ENCODE measurements at regions not wholly inside any gene's neighbourhood (a gene's known extent, or its start where the extent isn't known, plus 50 kb on each side); places are given as distances from the start of the nearest gene placed in this dataset.

GRCh38 chr22:48755059-48755949, 1072.4 kb downstream of the BRD1 start:
- Histone ChIP-seq H3K36me3 (replicated peaks; ENCODE audit: insufficient read depth, low read length) (no peaks in the 10 kb centered on the region), H4K20me1 (ENCODE audit: insufficient read depth, low read length) (no peaks in the 10 kb centered on the region), H3K9me3 (replicated peaks; ENCODE audit: insufficient read depth, low read length) (no peaks in the 10 kb centered on the region), H3K79me2 (ENCODE audit: low read length) (no peaks in the 10 kb centered on the region), H3K9ac (ENCODE audit: low read length) (no peak overlapping the region), H3F3A (ENCODE audit: insufficient read depth, low read length) (no peaks in the 10 kb centered on the region), H3K4me1 (ENCODE audit: low read length) (no peaks in the 10 kb centered on the region), H3K4me2 (ENCODE audit: low read depth, low read length) (no peak overlapping the region), H3K27ac (ENCODE audit: low read length) (no peak overlapping the region), H2AFZ (ENCODE audit: low read length) (no peak overlapping the region), H3K27me3 (replicated peaks; ENCODE audit: insufficient read depth, low read length) (no peaks in the 10 kb centered on the region), H3K9me2 (replicated peaks; ENCODE audit: insufficient read depth, low read length) (no peaks in the 10 kb centered on the region), H3K4me3 (ENCODE audit: low read length) (no peak overlapping the region)
- no peak for DNase-seq
- no peak for TF ChIP-seq EZH2phosphoT487 (IDR thresholded peaks at IDR 0.05; ENCODE audit: low read length)
- no peak for TF ChIP-seq CTCF (IDR thresholded peaks at IDR 0.05; ENCODE audit: low read length)
- TF ChIP-seq EZH2 (optimal IDR thresholded peaks at IDR 0.05; ENCODE audit: low read depth, low read length), result no peak

GRCh38 chr22:48754611-48755058, 1073.0 kb downstream of the BRD1 start:
- no peak overlapping the region for H2AFZ ChIP-seq (ENCODE audit: low read length)
- no peak overlapping the region for H3K27ac ChIP-seq (ENCODE audit: low read length)
- no peaks in the 10 kb centered on the region for H3K9me2 ChIP-seq (replicated peaks; ENCODE audit: insufficient read depth, low read length)
- H3K4me2 ChIP-seq (ENCODE audit: low read depth, low read length), result no peak overlapping the region
- no peak overlapping the region for H3K9ac ChIP-seq (ENCODE audit: low read length)
- DNase-seq, result no peak
- no peaks in the 10 kb centered on the region for H3K36me3 ChIP-seq (replicated peaks; ENCODE audit: insufficient read depth, low read length)
- no peaks in the 10 kb centered on the region for H3K4me1 ChIP-seq (ENCODE audit: low read length)
- TF ChIP-seq CTCF (IDR thresholded peaks at IDR 0.05; ENCODE audit: low read length) (no peak), EZH2phosphoT487 (IDR thresholded peaks at IDR 0.05; ENCODE audit: low read length) (no peak), EZH2 (optimal IDR thresholded peaks at IDR 0.05; ENCODE audit: low read depth, low read length) (no peak)
- no peaks in the 10 kb centered on the region for H3K27me3 ChIP-seq (replicated peaks; ENCODE audit: insufficient read depth, low read length)
- no peaks in the 10 kb centered on the region for H4K20me1 ChIP-seq (ENCODE audit: insufficient read depth, low read length)
- no peak overlapping the region for H3K4me3 ChIP-seq (ENCODE audit: low read length)
- H3F3A ChIP-seq (ENCODE audit: insufficient read depth, low read length), result no peaks in the 10 kb centered on the region
- H3K79me2 ChIP-seq (ENCODE audit: low read length), result no peaks in the 10 kb centered on the region
- H3K9me3 ChIP-seq (replicated peaks; ENCODE audit: insufficient read depth, low read length), result no peaks in the 10 kb centered on the region

- Histone ChIP-seq H3K27me3 (replicated peaks; ENCODE audit: insufficient read depth, low read length) (no peaks in the 10 kb centered on the region), H3K9me3 (replicated peaks; ENCODE audit: insufficient read depth, low read length) (no peaks in the 10 kb centered on the region), H3K27ac (ENCODE audit: low read length) (no peak overlapping the region), H3F3A (ENCODE audit: insufficient read depth, low read length) (no peaks in the 10 kb centered on the region), H4K20me1 (ENCODE audit: insufficient read depth, low read length) (no peaks in the 10 kb centered on the region), H3K4me3 (ENCODE audit: low read length) (no peak overlapping the region), H3K9ac (ENCODE audit: low read length) (no peak overlapping the region), H2AFZ (ENCODE audit: low read length) (no peak overlapping the region), H3K9me2 (replicated peaks; ENCODE audit: insufficient read depth, low read length) (no peaks in the 10 kb centered on the region), H3K79me2 (ENCODE audit: low read length) (no peaks in the 10 kb centered on the region), H3K4me2 (ENCODE audit: low read depth, low read length) (no peak overlapping the region), H3K4me1 (ENCODE audit: low read length) (no peaks in the 10 kb centered on the region), H3K36me3 (replicated peaks; ENCODE audit: insufficient read depth, low read length) (no peaks in the 10 kb centered on the region)
- no peak for TF ChIP-seq EZH2phosphoT487 (IDR thresholded peaks at IDR 0.05; ENCODE audit: low read length)
- TF ChIP-seq CTCF (IDR thresholded peaks at IDR 0.05; ENCODE audit: low read length), result no peak
- TF ChIP-seq EZH2 (optimal IDR thresholded peaks at IDR 0.05; ENCODE audit: low read depth, low read length), result no peak
- no peak for DNase-seq
These were observed 1073.7 kb downstream of the BRD1 start for GRCh38 chr22:48753752-48754517.

Data from MM.1S (cell line).